Muscle layer of colon (tissue), 2 donors: ENCODE measurements at regions not wholly inside any gene's neighbourhood (a gene's known extent, or its start where the extent isn't known, plus 50 kb on each side); places are given as distances from the start of the nearest gene placed in this dataset.

Experiments
- H3K27ac ChIP-seq: one replicate; pipeline ENCODE4 v1.7.0; 2013; ENCODE audit warnings: low read depth, mild to moderate bottlenecking, low read length, moderate library complexity
- H3K27me3 ChIP-seq, 2 donors: one replicate each; pipeline ENCODE4 v1.7.0; 2013; ENCODE audit warnings: low read length in 2 of 2, mild to moderate bottlenecking in 2 of 2; ENCODE audit not compliant: insufficient read depth in 2 of 2, control insufficient read depth in 1 of 2
- H3K36me3 ChIP-seq: one replicate; pipeline ENCODE4 v1.7.0; 2013; ENCODE audit warnings: mild to moderate bottlenecking, low read length; ENCODE audit not compliant: insufficient read depth
- H3K4me1 ChIP-seq: one replicate; pipeline ENCODE4 v1.7.0; 2013; ENCODE audit warnings: mild to moderate bottlenecking, low read length; ENCODE audit not compliant: insufficient read depth
- H3K4me3 ChIP-seq, 2 donors: one replicate each; pipeline ENCODE4 v1.7.0; 2013; ENCODE audit warnings: low read length in 2 of 2, low read depth in 1 of 2, mild to moderate bottlenecking in 1 of 2, moderate library complexity in 1 of 2
- H3K9ac ChIP-seq: one replicate; pipeline ENCODE4 v1.7.0; 2013; ENCODE audit warnings: low read length
- H3K9me3 ChIP-seq: one replicate; pipeline ENCODE4 v1.7.0; 2013; ENCODE audit warnings: mild to moderate bottlenecking, low read length
- donor health status: abdominal sarcoma.
- donor health status: Adenocarcinoma of cecum.

DNA sequence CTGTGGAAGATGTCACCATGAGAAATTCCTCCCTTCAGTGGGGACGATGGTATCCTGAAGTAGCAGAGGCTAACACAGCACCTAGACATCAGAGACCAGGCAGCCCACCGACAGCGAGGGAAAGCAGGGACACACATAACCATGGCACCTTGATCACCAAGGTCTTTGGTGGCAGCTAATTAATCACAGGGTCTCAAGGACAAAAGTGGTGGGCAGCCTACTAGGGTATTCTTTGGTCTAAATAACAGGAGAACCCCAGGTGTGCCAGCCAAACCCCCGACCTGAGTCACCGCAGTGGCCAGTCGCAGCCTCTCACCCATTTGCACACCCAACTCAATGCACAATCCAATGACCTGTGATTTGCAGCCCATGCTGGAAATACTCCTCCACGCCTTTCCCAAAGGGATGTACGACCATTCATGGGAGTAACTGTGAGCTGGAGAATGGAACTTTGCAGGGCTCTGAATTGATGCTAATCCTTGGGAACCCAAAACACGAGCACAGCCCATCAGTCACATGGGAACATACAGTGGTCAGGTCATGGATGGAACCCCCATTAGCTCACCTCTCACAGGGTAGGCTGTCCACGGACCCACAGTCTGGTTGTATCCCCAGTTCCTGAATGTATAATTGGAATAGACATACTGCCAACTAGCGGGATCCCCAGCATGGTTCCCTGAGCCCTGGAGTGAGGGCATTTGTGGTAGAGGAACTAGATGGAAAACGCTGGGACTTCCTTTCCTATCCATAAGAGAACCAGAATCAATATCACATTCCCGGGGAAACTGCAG lies 58.7 kb upstream of the C14orf180 start:
- Histone ChIP-seq H3K9ac (no peak overlapping the region), H3K27me3 (no peaks in the 10 kb centered on the region), H3K4me1 (no peaks in the 10 kb centered on the region), H3K36me3 (no peaks in the 10 kb centered on the region), H3K9me3 (no peaks in the 10 kb centered on the region), H3K4me3 (no peak overlapping the region), H3K27ac (no peak overlapping the region)

DNA sequence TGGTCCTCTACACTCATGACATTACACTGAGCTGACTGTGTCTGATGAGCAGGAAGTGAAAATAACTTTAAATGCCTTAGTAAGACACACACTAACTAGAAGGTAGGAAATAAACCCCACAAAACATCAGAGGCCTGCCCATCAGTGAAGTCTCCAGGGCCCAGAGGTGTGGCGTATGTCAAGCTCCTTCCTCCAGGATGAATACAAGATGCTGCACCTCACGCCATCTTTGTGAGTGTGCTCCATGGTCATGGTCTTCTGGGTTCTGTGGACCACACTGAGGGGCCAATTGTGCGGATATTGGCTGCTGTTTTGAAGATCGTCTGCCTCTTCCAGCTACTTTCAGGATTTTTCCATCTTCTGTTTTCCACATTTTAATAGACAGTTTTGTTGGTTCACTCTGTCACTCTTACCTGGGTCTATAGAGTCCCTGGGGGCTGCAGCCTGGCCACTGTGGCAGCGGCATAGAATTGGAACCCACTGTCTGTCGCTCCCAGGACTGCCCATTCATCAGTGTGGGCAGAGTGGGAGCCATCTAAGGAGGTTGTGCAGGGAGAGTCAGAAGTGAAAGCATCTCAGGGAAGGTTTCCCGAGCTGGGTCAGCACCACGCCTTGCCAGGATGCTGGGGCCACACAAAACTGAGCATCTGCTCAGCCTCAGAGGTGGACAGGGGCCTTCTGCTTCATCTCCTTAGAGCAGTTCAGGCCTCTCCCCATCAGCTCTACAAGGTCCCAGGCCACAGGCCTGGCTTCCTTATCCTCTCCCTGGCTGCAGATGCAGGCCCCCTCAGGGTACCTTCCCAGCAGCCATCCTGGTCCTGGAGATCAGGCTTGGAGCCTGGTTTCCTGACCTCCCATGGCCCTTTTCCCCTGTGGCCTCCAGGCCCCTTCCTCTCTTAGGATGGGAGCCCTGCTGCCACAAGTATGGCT lies 57.5 kb upstream of the C14orf180 start:
- Histone ChIP-seq H3K9ac (no peak overlapping the region), H3K36me3 (no peaks in the 10 kb centered on the region), H3K4me3 (no peak overlapping the region), H3K27me3 (no peaks in the 10 kb centered on the region), H3K4me1 (no peaks in the 10 kb centered on the region), H3K27ac (no peak overlapping the region), H3K9me3 (no peaks in the 10 kb centered on the region)

DNA sequence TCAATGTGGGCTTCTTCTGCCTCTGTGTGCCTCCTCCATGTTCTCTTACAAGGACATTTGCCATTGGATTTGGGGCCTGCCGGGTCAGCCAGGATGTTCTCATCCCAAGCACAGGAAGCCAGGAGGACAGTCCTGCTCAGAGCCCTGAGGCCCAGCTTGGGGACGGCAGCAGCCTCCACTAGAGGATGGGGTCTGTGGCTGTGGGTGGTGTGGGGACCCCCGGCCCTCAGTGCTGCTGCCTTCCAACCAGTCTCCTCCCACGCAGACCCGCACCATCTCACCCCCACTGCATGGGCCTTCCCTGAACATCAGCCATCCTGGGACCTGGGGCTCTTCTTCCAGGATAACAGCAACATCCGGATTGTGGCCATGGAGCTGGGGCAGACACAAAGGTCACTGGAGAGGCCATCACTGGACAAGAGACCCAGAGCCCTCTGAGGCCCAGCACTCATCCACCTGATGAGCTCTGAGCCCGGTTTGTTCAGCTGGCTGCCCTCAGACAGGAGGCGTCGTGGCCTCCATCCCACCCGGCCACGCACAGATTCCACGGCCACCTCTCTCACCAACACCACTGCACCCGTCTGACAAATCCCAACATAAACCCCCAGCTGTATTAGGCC lies 56.5 kb upstream of the C14orf180 start:
- Histone ChIP-seq H3K9ac (no peak overlapping the region), H3K27ac (no peak overlapping the region), H3K36me3 (no peaks in the 10 kb centered on the region)

DNA sequence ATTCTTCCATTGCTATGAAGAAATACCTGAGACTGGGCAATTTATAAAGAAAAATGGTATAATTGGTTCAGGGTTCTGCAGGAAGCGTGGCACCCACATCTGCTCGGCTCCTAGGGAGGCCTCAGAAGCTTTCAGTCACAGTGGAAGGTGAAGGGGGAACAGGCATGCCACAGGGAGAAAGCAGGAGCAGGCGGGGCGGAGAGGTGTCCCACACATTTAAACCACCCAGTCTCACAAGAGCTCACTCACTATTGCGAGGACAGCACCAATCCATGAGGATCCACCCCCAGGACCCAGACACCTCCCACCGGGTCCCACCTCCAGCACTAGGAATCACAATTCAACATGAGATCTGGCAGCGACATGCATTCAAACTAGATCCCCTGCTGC lies 56.0 kb upstream of the C14orf180 start:
- Histone ChIP-seq H3K9ac (no peak overlapping the region), H3K4me1 (no peaks in the 10 kb centered on the region), H3K9me3 (no peaks in the 10 kb centered on the region)

More for the DNA sequence above, 56.5 kb upstream of the C14orf180 start:
- no peaks in the 10 kb centered on the region for H3K4me1 ChIP-seq
- H3K27me3 ChIP-seq, result no peaks in the 10 kb centered on the region
- H3K9me3 ChIP-seq, result no peaks in the 10 kb centered on the region
- H3K4me3 ChIP-seq, result no peak overlapping the region

DNA sequence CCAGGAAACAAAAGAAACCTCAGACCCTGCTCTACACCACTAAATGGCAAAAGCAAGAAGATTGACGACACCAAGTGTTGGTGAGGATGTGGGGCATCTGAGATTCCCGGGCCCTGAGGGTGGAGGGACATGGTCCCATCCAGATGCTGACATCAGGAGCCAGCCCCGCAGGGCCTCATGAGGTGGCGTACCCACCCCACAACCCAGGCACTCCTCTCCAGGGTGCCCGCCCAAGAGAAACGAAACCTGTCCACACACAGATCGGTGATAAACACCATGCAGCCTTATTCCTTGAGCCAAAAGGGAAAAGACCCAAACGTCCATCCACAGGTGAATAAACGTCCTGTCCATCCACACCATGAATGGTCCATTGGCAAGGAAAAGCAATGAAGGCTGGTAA lies 54.8 kb upstream of the C14orf180 start:
- Histone ChIP-seq H3K9me3 (no peaks in the 10 kb centered on the region), H3K27me3 (no peaks in the 10 kb centered on the region), H3K27ac (no peak overlapping the region), H3K4me3 (no peak overlapping the region), H3K9ac (no peak overlapping the region), H3K4me1 (no peaks in the 10 kb centered on the region), H3K36me3 (no peaks in the 10 kb centered on the region)

More for the DNA sequence above, 56.0 kb upstream of the C14orf180 start:
- Histone ChIP-seq H3K27me3 (no peaks in the 10 kb centered on the region), H3K36me3 (no peaks in the 10 kb centered on the region), H3K4me3 (no peak overlapping the region), H3K27ac (no peak overlapping the region)

DNA sequence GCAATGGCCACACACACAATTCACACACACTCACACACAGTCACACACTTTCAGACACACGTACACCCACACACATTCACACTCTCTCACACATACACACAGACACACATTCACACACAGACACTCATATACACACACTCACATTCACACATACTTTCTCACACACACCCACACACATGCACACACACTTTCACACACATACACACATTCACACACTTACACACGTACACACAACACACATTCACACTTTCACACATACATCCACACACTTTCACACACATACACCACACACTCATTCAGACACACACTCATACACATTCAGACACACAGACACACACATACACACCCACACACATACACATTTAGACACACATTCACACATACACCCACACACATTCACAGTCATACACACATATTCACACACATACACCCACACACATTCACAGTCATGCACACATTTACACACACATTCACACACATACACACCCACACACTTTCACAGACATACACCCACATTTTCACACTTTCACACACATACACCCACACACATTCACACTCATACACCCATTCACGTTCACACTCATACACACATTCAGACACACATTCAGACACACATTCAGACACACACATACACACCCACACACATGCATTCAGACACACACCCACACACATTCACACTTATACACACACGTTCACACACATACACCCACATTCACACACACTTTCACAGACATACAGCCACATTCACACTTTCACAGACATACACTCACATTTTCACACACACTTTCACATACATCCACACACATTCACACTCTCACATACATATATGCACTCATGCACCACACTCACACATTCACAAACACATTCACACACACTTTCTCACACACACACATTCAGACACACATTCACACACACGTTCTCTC lies 52.6 kb upstream of the C14orf180 start:
- no peak overlapping the region for H3K4me3 ChIP-seq
- no peak overlapping the region for H3K27ac ChIP-seq
- no peaks in the 10 kb centered on the region for H3K4me1 ChIP-seq
- H3K9ac ChIP-seq, result no peak overlapping the region
- no peaks in the 10 kb centered on the region for H3K36me3 ChIP-seq
- H3K27me3 ChIP-seq, result no peaks in the 10 kb centered on the region
- no peaks in the 10 kb centered on the region for H3K9me3 ChIP-seq

DNA sequence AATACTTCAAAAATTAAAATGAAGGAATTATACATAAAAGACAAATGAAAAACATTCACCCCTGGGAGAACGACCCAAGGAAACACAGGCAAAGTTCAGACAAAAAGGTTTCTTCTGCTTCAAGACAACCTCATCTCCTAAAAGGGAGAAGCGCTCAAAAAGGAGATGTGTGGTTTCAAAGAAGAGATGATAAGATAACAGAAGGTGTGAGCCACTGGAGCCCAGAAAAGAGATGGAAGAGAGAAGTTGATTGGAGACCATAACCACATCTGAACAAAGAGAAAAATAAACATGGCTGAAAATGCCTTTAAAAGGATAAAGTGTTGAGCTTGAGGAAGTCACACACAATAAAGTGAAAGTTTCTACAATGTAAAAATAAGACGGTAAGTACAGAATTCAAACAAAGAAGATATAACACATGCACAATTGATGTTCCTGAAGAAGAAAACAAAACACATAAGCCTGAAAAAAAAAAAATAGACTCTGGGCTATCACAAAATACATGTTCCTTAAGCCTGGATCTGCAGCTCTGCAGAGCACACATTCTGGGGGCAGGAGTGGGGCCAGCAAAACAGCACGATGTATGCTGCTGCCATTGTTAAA lies 51.6 kb upstream of the C14orf180 start:
- Histone ChIP-seq H3K27ac (no peak overlapping the region), H3K9ac (no peak overlapping the region), H3K36me3 (no peaks in the 10 kb centered on the region), H3K4me1 (no peaks in the 10 kb centered on the region), H3K9me3 (no peaks in the 10 kb centered on the region), H3K4me3 (no peak overlapping the region), H3K27me3 (no peaks in the 10 kb centered on the region)

DNA sequence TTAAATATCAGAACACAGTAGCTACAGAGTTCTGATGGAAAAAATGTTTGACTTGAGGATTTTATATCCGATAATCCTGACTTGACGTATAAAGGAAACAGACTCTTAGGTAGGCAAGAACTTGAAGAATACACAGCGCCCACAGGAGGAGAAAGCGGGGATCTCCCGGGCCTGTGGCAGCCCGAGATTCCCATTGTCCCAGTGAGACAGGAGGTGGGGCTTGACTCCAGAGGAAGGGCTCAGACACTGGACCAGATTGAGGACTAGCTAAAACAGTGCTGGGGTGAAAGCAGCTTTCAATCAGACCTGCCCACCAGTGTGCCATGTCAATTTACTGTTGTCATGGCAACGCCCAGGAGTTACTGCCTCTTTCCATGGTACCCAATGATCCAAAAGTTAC lies 51.1 kb upstream of the C14orf180 start:
- Histone ChIP-seq H3K36me3 (no peaks in the 10 kb centered on the region), H3K9ac (no peak overlapping the region), H3K27me3 (no peaks in the 10 kb centered on the region), H3K9me3 (no peaks in the 10 kb centered on the region), H3K4me1 (no peaks in the 10 kb centered on the region), H3K27ac (no peak overlapping the region), H3K4me3 (no peak overlapping the region)
